ENCODE measurements at regions not wholly inside any gene's neighbourhood (a gene's known extent, or its start where the extent isn't known, plus 50 kb on each side); places are given as distances from the start of the nearest gene placed in this dataset.

- no peak overlapping the region for H2BK120ac ChIP-seq (ENCODE audit: low read depth, low read length, poor library complexity, severe bottlenecking)
- Mint-ChIP-seq H3K36me3 (ENCODE audit: insufficient read depth in 1 of 3, low read depth in 3 of 3) (no peaks in the 10 kb centered on the region), H3K27ac (no peak overlapping the region), H3K27me3 (ENCODE audit: low read depth) (no peaks in the 10 kb centered on the region), H3K4me1 (peaks cover 2 to 8% of the 10 kb centered on the region in 2 experiments; a peak in 2 of 4 replicates), H3K9me3 (no peaks in the 10 kb centered on the region), H3K4me3 (no peak overlapping the region)
- H3K23me2 ChIP-seq (ENCODE audit: insufficient read length, low read depth, low read length, poor library complexity, severe bottlenecking) = no peaks in the 10 kb centered on the region
- H4K91ac ChIP-seq (ENCODE audit: insufficient read length, low read depth, low read length) = no peak overlapping the region
- H3K18ac ChIP-seq (ENCODE audit: insufficient read length, low read depth, low read length) = no peak overlapping the region
- H2BK5ac ChIP-seq (ENCODE audit: insufficient read length, low read length) = no peak overlapping the region
- no peak overlapping the region for H2BK20ac ChIP-seq (ENCODE audit: low read depth, low read length, poor library complexity, severe bottlenecking)
- H3K4me2 ChIP-seq (ENCODE audit: insufficient read depth, insufficient read length, low read length) = no peak overlapping the region
- H3K79me2 ChIP-seq (ENCODE audit: insufficient read depth, low read length) = no peaks in the 10 kb centered on the region
- H4K8ac ChIP-seq (replicated peaks; ENCODE audit: insufficient read length, low read depth, low read length) = no peak overlapping the region
- no peaks in the 10 kb centered on the region for H3K79me1 ChIP-seq (ENCODE audit: insufficient read depth, low read depth, low read length, poor library complexity, severe bottlenecking)
- no peak overlapping the region for H4K5ac ChIP-seq (ENCODE audit: insufficient read length, low read depth, low read length)
- H2AFZ ChIP-seq (ENCODE audit: low read length) = no peak overlapping the region
- no peak overlapping the region for H2BK12ac ChIP-seq (ENCODE audit: insufficient read length, low read depth, low read length)
- no peak overlapping the region for H3K27ac ChIP-seq (ENCODE audit: insufficient read length, low read depth, low read length)
- H4K20me1 ChIP-seq (ENCODE audit: control insufficient read depth, insufficient read depth, insufficient read length) = no peaks in the 10 kb centered on the region
- H3K4me1 ChIP-seq (ENCODE audit: insufficient read depth, low read length) = no peaks in the 10 kb centered on the region
- H3K23ac ChIP-seq (ENCODE audit: insufficient read length, low read depth, low read length) = no peak overlapping the region
- TF ChIP-seq CTCF (conservative IDR thresholded peaks at IDR 0.05) = no peak
- WGBS (ENCODE audit: extremely low coverage, insufficient read length, low lambda C conversion rate) = no CpG with 5 or more reads among the region's 2 CpGs
- no peak overlapping the region for H2BK15ac ChIP-seq (ENCODE audit: low read depth, low read length)
- H3K27me3 ChIP-seq (ENCODE audit: insufficient read depth, low read length) = no peaks in the 10 kb centered on the region
- no peak overlapping the region for H3K4ac ChIP-seq (ENCODE audit: low read depth, low read length)
- H3K56ac ChIP-seq (ENCODE audit: insufficient read length, low read depth, low read length) = no peak overlapping the region
- H2AK5ac ChIP-seq (ENCODE audit: insufficient read length, low read length) = no peak overlapping the region
- DNase-seq = no peak
- no peak overlapping the region for H3K9ac ChIP-seq (ENCODE audit: extremely low read depth, insufficient read length, low read length)
- H3K14ac ChIP-seq (ENCODE audit: insufficient read depth, low read length) = no peak overlapping the region
- no peak overlapping the region for H3T11ph ChIP-seq (ENCODE audit: low read length)
- no peaks in the 10 kb centered on the region for H3K9me3 ChIP-seq (ENCODE audit: control insufficient read depth, low read depth, low read length)
Observed at GRCh38 chr3:110174908-110175307, 837.6 kb upstream of the DPPA4 start.

Data from H9 (cell line).